H1 (cell line): ENCODE measurements at regions not wholly inside any gene's neighbourhood (a gene's known extent, or its start where the extent isn't known, plus 50 kb on each side); places are given as distances from the start of the nearest gene placed in this dataset.
A peak's percentile ranks its signal among the peaks of the same experiment; 100 is the strongest.

Experiments used
- CTCF ChIA-PET: fragments of 300-600 bp; sonication (Branson Sonifier 250); formaldehyde crosslinking; loops from one replicate; lab custom pipeline; 2021; ENCODE audit not compliant: partially characterized antibody; lab: Charles Lee
- POLR2A ChIA-PET: fragments of 300-600 bp; sonication (Branson Sonifier 250); formaldehyde crosslinking; loops from one replicate; lab custom pipeline; 2021; ENCODE audit warnings: inconsistent platforms; ENCODE audit not compliant: partially characterized antibody; lab: Charles Lee
- DNase-seq, 2 experiments: peaks; one replicate each; pipeline versions ENCODE4 v3.0.0 to v3.0.0-alpha.2; 2010 to 2022; ENCODE audit warnings: low spot score in 2 of 2, low read depth in 1 of 2, mixed read lengths in 1 of 2
- FAIRE-seq: peaks from 2 replicates; lab custom pipeline; 2011; peaks lifted over from hg19 to GRCh38; lab: Jason Lieb, UNC
- H2AFZ ChIP-seq: 2 replicates; pipeline ENCODE4 v1.8.1; 2012; ENCODE audit warnings: low read length, inconsistent platforms
- H2AK5ac ChIP-seq: 2 replicates; pipeline ENCODE4 v1.6.1; 2013; ENCODE audit warnings: low read depth, low read length
- H2BK120ac ChIP-seq: replicated peaks from 2 replicates; pipeline ENCODE3; 2013; ENCODE audit warnings: low read depth, low read length, inconsistent platforms
- H2BK12ac ChIP-seq: 2 replicates; pipeline ENCODE4 v1.6.1; 2013; ENCODE audit warnings: low read depth, low read length
- H2BK15ac ChIP-seq: 2 replicates; pipeline ENCODE4 v1.6.1; 2013; ENCODE audit warnings: low read length
- H2BK20ac ChIP-seq: 2 replicates; pipeline ENCODE4 v1.6.1; 2013; ENCODE audit warnings: low read length
- H2BK5ac ChIP-seq: 2 replicates; pipeline ENCODE4 v1.6.1; 2013; ENCODE audit warnings: low read depth, low read length
- H3K14ac ChIP-seq: 2 replicates; pipeline ENCODE4 v1.6.1; 2013; ENCODE audit warnings: inconsistent platforms; ENCODE audit not compliant: insufficient read length
- H3K18ac ChIP-seq: 2 replicates; pipeline ENCODE4 v1.6.1; 2013; ENCODE audit warnings: low read length; ENCODE audit errors: extremely low read depth
- H3K23ac ChIP-seq: 2 replicates; pipeline ENCODE4 v1.6.1; 2013; ENCODE audit warnings: inconsistent platforms; ENCODE audit not compliant: insufficient read length
- H3K23me2 ChIP-seq: 2 replicates; pipeline ENCODE4 v1.6.1; 2013; ENCODE audit warnings: low read depth, low read length
- H3K27ac ChIP-seq: 2 replicates; pipeline ENCODE4 v1.6.1; 2011; ENCODE audit warnings: low read depth, low read length, inconsistent platforms
- H3K27me3 ChIP-seq, 4 experiments: replicated peaks in 1 of 4; 1 replicate in 1 of 4; 2 replicates in 3 of 4; pipeline versions ENCODE4 v1.6.1 to v1.8.1; 2011 to 2013; ENCODE audit warnings: low read length in 3 of 4, mild to moderate bottlenecking in 3 of 4, inconsistent platforms in 2 of 4, mixed read lengths in 2 of 4, moderate library complexity in 1 of 4; ENCODE audit not compliant: control insufficient read depth in 3 of 4, insufficient read depth in 3 of 4; ENCODE audit errors: extremely low read depth in 1 of 4
- H3K36me3 ChIP-seq, 4 experiments: 2 replicates each; pipeline versions ENCODE4 v1.6.1 to v1.8.1; 2011 to 2013; ENCODE audit warnings: mild to moderate bottlenecking in 4 of 4, low read length in 3 of 4, moderate library complexity in 2 of 4, control low read depth in 1 of 4, inconsistent platforms in 1 of 4; ENCODE audit not compliant: insufficient read depth in 4 of 4, control insufficient read depth in 2 of 4
- H3K4ac ChIP-seq: replicated peaks from 2 replicates; pipeline ENCODE3; 2013; ENCODE audit warnings: low read length, low read depth, mixed read lengths, inconsistent platforms; ENCODE audit not compliant: insufficient read length
- H3K4me1 ChIP-seq, 4 experiments: replicated peaks in 1 of 4; 1 replicate in 1 of 4; 2 replicates in 3 of 4; pipeline versions ENCODE4 v1.6.1 to v1.8.1; 2011 to 2013; ENCODE audit warnings: low read length in 3 of 4, inconsistent platforms in 2 of 4, mixed read lengths in 1 of 4; ENCODE audit not compliant: insufficient read depth in 4 of 4, control insufficient read depth in 3 of 4
- H3K4me2 ChIP-seq, 2 experiments: 2 replicates each; pipeline versions ENCODE4 v1.6.1 to v1.8.1; 2011 to 2013; ENCODE audit warnings: low read depth in 2 of 2, low read length in 2 of 2, control low read depth in 1 of 2, inconsistent platforms in 1 of 2, mild to moderate bottlenecking in 1 of 2; ENCODE audit not compliant: insufficient read depth in 1 of 2
- H3K4me3 ChIP-seq, 4 experiments: fragments of 200-600, 300-600 bp in 1 of 4; sonication (generic), shearing (Covaris generic), sonication (Bioruptor Twin) in 1 of 4; 2 replicates each; pipeline versions ENCODE4 v1.5.1 to v1.8.1; 2011 to 2016; ENCODE audit warnings: low read length in 4 of 4, low read depth in 3 of 4, control low read depth in 2 of 4, inconsistent platforms in 2 of 4, mild to moderate bottlenecking in 2 of 4, mixed read lengths in 1 of 4, moderate library complexity in 1 of 4; ENCODE audit not compliant: insufficient read depth in 2 of 4; ENCODE audit errors: extremely low read depth in 1 of 4
- H3K56ac ChIP-seq: replicated peaks from 2 replicates; pipeline ENCODE3; 2013; ENCODE audit warnings: low read depth, mild to moderate bottlenecking, mixed read lengths, low read length, inconsistent platforms; ENCODE audit not compliant: insufficient read length
- H3K79me1 ChIP-seq: 2 replicates; pipeline ENCODE4 v1.6.1; 2013; ENCODE audit warnings: low read depth, low read length, control low read depth
- H3K79me2 ChIP-seq, 2 experiments: 2 replicates each; pipeline versions ENCODE4 v1.6.1 to v1.8.1; 2012 to 2013; ENCODE audit warnings: low read length in 2 of 2, mild to moderate bottlenecking in 2 of 2, inconsistent platforms in 1 of 2; ENCODE audit not compliant: insufficient read depth in 2 of 2, control insufficient read depth in 1 of 2
- H3K9ac ChIP-seq, 4 experiments: replicated peaks in 1 of 4; 1 replicate in 1 of 4; 2 replicates in 3 of 4; pipeline versions ENCODE4 v1.6.1 to v1.8.1; 2011 to 2013; ENCODE audit warnings: low read depth in 3 of 4, low read length in 3 of 4, control low read depth in 2 of 4, mild to moderate bottlenecking in 2 of 4, moderate library complexity in 2 of 4, inconsistent platforms in 1 of 4; ENCODE audit errors: extremely low read depth in 1 of 4
- H3K9me3 ChIP-seq, 2 experiments: 2 replicates each; pipeline versions ENCODE4 v1.6.1 to v1.8.1; 2012 to 2013; ENCODE audit warnings: mild to moderate bottlenecking in 2 of 2, moderate library complexity in 2 of 2, control low read depth in 1 of 2, inconsistent platforms in 1 of 2, low read depth in 1 of 2, low read length in 1 of 2, mixed read lengths in 1 of 2; ENCODE audit not compliant: insufficient read depth in 2 of 2
- H4K20me1 ChIP-seq, 2 experiments: replicated peaks in 1 of 2; 2 replicates each; pipeline versions ENCODE3 to v1.8.1; 2011 to 2013; ENCODE audit warnings: inconsistent platforms in 2 of 2, low read length in 2 of 2, mild to moderate bottlenecking in 1 of 2; ENCODE audit not compliant: insufficient read depth in 2 of 2, control insufficient read depth in 1 of 2
- H4K5ac ChIP-seq: 2 replicates; pipeline ENCODE4 v1.6.1; 2013; ENCODE audit warnings: low read length, low read depth, mixed read lengths, inconsistent platforms; ENCODE audit not compliant: insufficient read length
- H4K8ac ChIP-seq: 2 replicates; pipeline ENCODE4 v1.8.0; 2013; ENCODE audit warnings: mild to moderate bottlenecking, moderate library complexity, low read length, inconsistent platforms; ENCODE audit not compliant: insufficient read depth; ENCODE audit errors: extremely low read depth
- H4K91ac ChIP-seq: replicated peaks from 2 replicates; pipeline ENCODE3; 2013; ENCODE audit warnings: low read length, mixed read lengths, inconsistent platforms; ENCODE audit not compliant: insufficient read length
- HDAC2 ChIP-seq, 2 experiments: fragments of 300-600 bp in 1 of 2; sonication (generic) in 1 of 2; IDR thresholded peaks; 2 replicates each; pipeline ENCODE4 v1.6.1; 2011 to 2012; ENCODE audit warnings: low read depth in 2 of 2, low read length in 2 of 2, mild to moderate bottlenecking in 2 of 2, moderate library complexity in 2 of 2, borderline replicate concordance in 1 of 2, inconsistent platforms in 1 of 2
- RAD21 ChIP-seq, 2 experiments: IDR thresholded peaks in 1 of 2; conservative IDR thresholded peaks in 1 of 2; 2 replicates each; pipeline ENCODE4 v1.6.1; 2011; ENCODE audit warnings: low read depth in 2 of 2, low read length in 2 of 2, improper control_type of control experiment in 1 of 2, inconsistent platforms in 1 of 2, mild to moderate bottlenecking in 1 of 2, moderate library complexity in 1 of 2
- RBBP5 ChIP-seq: IDR thresholded peaks from 2 replicates; pipeline ENCODE4 v1.7.1; 2012; ENCODE audit warnings: low read depth, mild to moderate bottlenecking, inconsistent platforms, low read length, moderate library complexity, borderline replicate concordance
- WGBS, 2 experiments: shearing (Covaris generic) in 1 of 2; methylation state at CpG; one replicate each; pipeline versions ENCODE4 v1.1.6 to v1.1.7; 2013 to 2015; ENCODE audit warnings: low lambda C conversion rate in 2 of 2, mixed read lengths in 2 of 2, inconsistent platforms in 1 of 2, low coverage in 1 of 2, missing lambda C conversion rate in 1 of 2; ENCODE audit not compliant: insufficient replicate concordance in 2 of 2, insufficient coverage in 1 of 2, insufficient read length in 1 of 2; ENCODE audit errors: extremely low coverage in 1 of 2, missing lambda C conversion rate in 1 of 2; 5-methylcytosine and 5-hydroxymethylcytosine counted together

- no peak overlapping the region for H3K4me3 ChIP-seq
- no peak overlapping the region for H4K91ac ChIP-seq
- no peaks in the 10 kb centered on the region for H3K79me1 ChIP-seq
- peak overlapping the region; percentile 30; the same call in 1 of the 2 replicates for H4K8ac ChIP-seq
- no peak overlapping the region for H2BK5ac ChIP-seq
- no peak overlapping the region for H3K14ac ChIP-seq
- H3K56ac ChIP-seq, result no peak overlapping the region
- H3K23me2 ChIP-seq, result no peaks in the 10 kb centered on the region
- H3K27ac ChIP-seq, result no peak overlapping the region
- H4K5ac ChIP-seq, result no peak overlapping the region
- TF ChIP-seq RAD21 (IDR thresholded peaks at IDR 0.05 in 1 of 2, conservative IDR thresholded peaks at IDR 0.05 in 1 of 2; ENCODE audit: low read depth in 2 of 2, low read length in 2 of 2) (peak in 1 of 2 experiments; percentile 0; a peak in 1 of 4 replicates), HDAC2 (IDR thresholded peaks at IDR 0.05; ENCODE audit: borderline replicate concordance in 1 of 2, low read depth in 2 of 2, low read length in 2 of 2) (peak in 1 of 2 experiments; percentile 24; a peak in 2 of 4 replicates), RBBP5 (no peak)
- TF ChIP-seq, all 59 proteins: peak for 2
- peak in 1 of 2 experiments; percentile 57 for DNase-seq
- Histone ChIP-seq H3K23ac (no peak overlapping the region), H3K9ac (no peak overlapping the region), H2AK5ac (no peak overlapping the region), H3K9me3 (no peaks in the 10 kb centered on the region; a peak in 1 of 4 replicates), H3K79me2 (no peaks in the 10 kb centered on the region), H2AFZ (no peak overlapping the region), H3K4me1 (peaks cover 8 to 20% (median 17%) of the 10 kb centered on the region in 4 experiments), H3K4me2 (peak overlapping the region; percentile 12 to 29; a peak in 2 of 4 replicates), H4K20me1 (no peaks in the 10 kb centered on the region), H3K18ac (no peak overlapping the region; the same call in 1 of the 2 replicates), H2BK15ac (no peak overlapping the region), H3K36me3 (no peaks in the 10 kb centered on the region), H2BK120ac (no peak overlapping the region), H3K4ac (no peak overlapping the region), H2BK20ac (no peak overlapping the region), H2BK12ac (no peak overlapping the region), H3K27me3 (peaks cover 0 to 4% (median 0%) of the 10 kb centered on the region in 4 experiments; a peak in 4 of 7 replicates)
- ChIA-PET POLR2A (interaction anchor here (0.6 kb wide), 1 partner anchor 795 kb away, joined by 3 read pairs; no protein-coding TSS in a partner anchor), CTCF (no interaction called here)
- 46% methylated on average over 12 of the region's 15 CpGs; no CpG with 5 or more reads in 1 of the 2 experiments for WGBS, 2 experiments
- FAIRE-seq, result no peak
These were observed 200.5 kb upstream of the HDAC4 start for GRCh38 chr2:239601201-239601851.
